NCI-H2029 treated with DMSO at 0.1 percent for 48 hours (cell line): ENCODE measurements at regions not wholly inside any gene's neighbourhood (a gene's known extent, or its start where the extent isn't known, plus 50 kb on each side); places are given as distances from the start of the nearest gene placed in this dataset.
A peak's percentile ranks its signal among the peaks of the same experiment; 100 is the strongest.
"Not testable (repeated sequence)": the region's sequence is repeated elsewhere in the genome, so short reads cannot be mapped to it uniquely, and the experiment has no call there.

ENCODE experiments used
- DNase-seq: peaks from one replicate; lab custom pipeline; 2025; lab: John Stamatoyannopoulos, UW

GRCh38 chr11:15300341-15300740 lies 185.6 kb downstream of the INSC start:
- DNase-seq: no peak

- no peak for DNase-seq
These were observed 192.9 kb downstream of the INSC start for GRCh38 chr11:15307619-15308024.

- no peak for DNase-seq
These were observed 194.1 kb downstream of the INSC start for GRCh38 chr11:15308840-15309239.

GRCh38 chr11:15309296-15309695 lies 194.6 kb downstream of the INSC start:
- no peak for DNase-seq

GRCh38 chr11:15313862-15314261 lies 199.1 kb downstream of the INSC start:
- DNase-seq: no peak

- DNase-seq: no peak
These were observed 204.1 kb downstream of the INSC start for GRCh38 chr11:15318814-15319213.

GRCh38 chr11:15326520-15326919 lies 211.8 kb downstream of the INSC start:
- DNase-seq: no peak

- DNase-seq: peak; percentile 34
These were observed 213.1 kb downstream of the INSC start for GRCh38 chr11:15327786-15328231.

GRCh38 chr11:15333407-15333806 lies 218.7 kb downstream of the INSC start:
- no peak for DNase-seq

GRCh38 chr11:15334766-15335165 lies 220.0 kb downstream of the INSC start:
- no peak for DNase-seq

- no peak for DNase-seq
These were observed 221.3 kb downstream of the INSC start for GRCh38 chr11:15336021-15336420.

GRCh38 chr11:15339302-15339701 lies 224.6 kb downstream of the INSC start:
- no peak for DNase-seq

GRCh38 chr11:15341587-15341986 lies 226.9 kb downstream of the INSC start:
- DNase-seq: no peak

- DNase-seq: no peak
These were observed 227.4 kb downstream of the INSC start for GRCh38 chr11:15342163-15342562.

GRCh38 chr11:15346907-15347306 lies 232.2 kb downstream of the INSC start:
- no peak for DNase-seq

- DNase-seq: no peak
These were observed 233.4 kb downstream of the INSC start for GRCh38 chr11:15347969-15348734.

- DNase-seq: no peak
These were observed 234.7 kb downstream of the INSC start for GRCh38 chr11:15349413-15349812.

GRCh38 chr11:15361316-15361715 lies 246.6 kb downstream of the INSC start:
- no peak for DNase-seq

- not testable (repeated sequence) for DNase-seq
These were observed 250.6 kb downstream of the INSC start for GRCh38 chr11:15365286-15365685.

- no peak for DNase-seq
These were observed 253.0 kb downstream of the INSC start for GRCh38 chr11:15367695-15368094.

GRCh38 chr11:15370495-15371147 lies 255.9 kb downstream of the INSC start:
- no peak for DNase-seq

GRCh38 chr11:15371533-15371932 lies 256.8 kb downstream of the INSC start:
- DNase-seq: no peak

- DNase-seq: no peak
These were observed 259.7 kb downstream of the INSC start for GRCh38 chr11:15374418-15374817.

- no peak for DNase-seq
These were observed 264.2 kb downstream of the INSC start for GRCh38 chr11:15378941-15379340.
